Hindlimb muscle (tissue), 1 donor: ENCODE measurements at regions not wholly inside any gene's neighbourhood (a gene's known extent, or its start where the extent isn't known, plus 50 kb on each side); places are given as distances from the start of the nearest gene placed in this dataset.
A peak's percentile ranks its signal among the peaks of the same experiment; 100 is the strongest.

Source experiments
- DNase-seq: peaks from one replicate; pipeline ENCODE4 v3.0.0-alpha.2; 2013

GRCh38 chr10:3480281-3480989 lies 304.6 kb downstream of the KLF6 start:
- no peak for DNase-seq

DNA sequence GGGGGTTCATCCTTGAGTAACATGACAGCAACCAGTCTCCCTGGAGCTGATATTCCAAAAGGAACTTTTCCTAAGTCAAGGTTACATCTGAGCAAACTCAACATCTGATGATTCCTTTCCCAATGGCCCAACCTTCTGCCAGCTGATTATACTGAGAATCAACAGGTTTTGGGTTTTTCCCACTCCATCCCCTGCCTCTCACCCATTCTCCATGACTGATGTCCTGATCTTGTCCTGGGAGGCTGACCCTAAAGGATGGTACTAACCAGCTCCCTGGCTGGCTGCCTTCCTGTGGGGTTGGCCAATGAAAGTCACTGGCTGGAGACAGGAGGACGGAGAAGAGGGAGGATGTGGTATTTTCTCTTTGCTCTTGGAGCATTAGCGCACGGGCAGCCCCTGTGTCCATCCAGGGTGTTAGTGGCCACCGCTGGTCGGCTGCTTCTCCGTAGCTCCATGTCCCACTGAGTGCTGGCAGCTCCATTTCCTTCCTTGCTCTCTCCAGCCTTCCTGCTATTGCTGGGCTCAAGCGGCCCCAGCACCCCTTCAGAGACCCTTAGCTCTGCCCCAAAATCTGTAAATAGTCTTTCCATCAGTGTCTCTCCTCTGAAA lies 306.2 kb upstream of the PITRM1 start:
- no peak for DNase-seq

DNA sequence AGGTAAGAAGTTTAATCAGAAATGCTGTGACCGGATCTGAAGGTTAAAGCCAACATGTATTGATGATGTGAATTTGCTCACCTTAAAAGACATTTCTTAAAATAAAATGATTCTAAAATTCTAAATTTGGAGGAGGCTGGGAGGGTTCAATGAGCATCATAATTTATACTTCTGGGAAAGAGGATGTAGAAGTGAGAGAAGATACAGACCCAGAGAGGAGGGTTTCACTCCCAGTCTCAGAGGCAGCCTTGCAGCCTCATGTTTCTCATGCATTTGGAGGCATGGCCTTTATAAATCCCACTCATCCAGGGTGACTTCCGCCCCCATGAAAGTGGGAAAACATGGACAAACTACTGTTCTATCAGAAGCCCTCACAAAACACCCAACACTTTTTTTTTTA lies 305.6 kb upstream of the PITRM1 start:
- DNase-seq = no peak

- no peak for DNase-seq
These were observed 305.1 kb upstream of the PITRM1 start for GRCh38 chr10:3477683-3478082.

GRCh38 chr10:3476640-3477448 lies 304.3 kb upstream of the PITRM1 start:
- DNase-seq = no peak

GRCh38 chr10:3476186-3476585 lies 303.6 kb upstream of the PITRM1 start:
- no peak for DNase-seq

- no peak for DNase-seq
These were observed 302.8 kb upstream of the PITRM1 start for GRCh38 chr10:3475367-3475766.

- no peak for DNase-seq
These were observed 301.7 kb upstream of the PITRM1 start for GRCh38 chr10:3474266-3474665.

GRCh38 chr10:3473271-3473670 lies 300.7 kb upstream of the PITRM1 start:
- DNase-seq = no peak

DNA sequence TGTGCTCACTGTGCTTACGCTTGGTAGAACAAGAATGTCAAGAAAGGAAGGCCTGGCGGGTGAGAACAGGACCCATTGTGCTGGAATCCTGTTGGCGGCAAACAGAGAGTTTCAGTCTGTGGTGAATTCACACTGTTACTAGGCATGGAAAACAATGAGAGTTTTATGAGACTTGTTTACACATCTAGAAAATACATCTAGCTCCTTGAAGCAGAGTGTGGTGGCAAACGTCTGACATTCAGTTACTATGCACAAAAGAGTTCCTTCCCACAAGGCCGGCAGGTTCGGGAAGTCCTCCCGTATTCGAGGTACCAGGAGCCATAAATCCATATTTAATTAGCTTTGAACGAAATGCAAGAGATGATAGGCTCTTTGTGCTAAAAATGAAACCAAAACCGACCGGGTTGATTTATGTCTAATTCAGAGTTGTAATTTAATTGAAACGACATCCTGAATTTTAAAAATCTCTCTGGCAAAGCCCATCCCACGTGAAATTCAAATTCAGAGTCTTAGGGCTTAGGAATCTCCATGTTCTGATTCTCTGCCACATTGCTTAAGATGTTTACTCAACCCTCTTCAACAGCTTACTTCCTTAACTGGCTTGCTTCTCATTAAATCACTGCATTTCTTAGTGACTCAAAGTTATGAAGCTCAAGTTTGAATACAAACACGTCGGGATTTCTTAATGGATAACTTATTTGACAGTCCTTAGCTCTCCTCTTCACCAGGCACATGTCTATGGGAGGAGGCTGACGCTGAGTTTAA lies 299.9 kb upstream of the PITRM1 start:
- DNase-seq = no peak

DNA sequence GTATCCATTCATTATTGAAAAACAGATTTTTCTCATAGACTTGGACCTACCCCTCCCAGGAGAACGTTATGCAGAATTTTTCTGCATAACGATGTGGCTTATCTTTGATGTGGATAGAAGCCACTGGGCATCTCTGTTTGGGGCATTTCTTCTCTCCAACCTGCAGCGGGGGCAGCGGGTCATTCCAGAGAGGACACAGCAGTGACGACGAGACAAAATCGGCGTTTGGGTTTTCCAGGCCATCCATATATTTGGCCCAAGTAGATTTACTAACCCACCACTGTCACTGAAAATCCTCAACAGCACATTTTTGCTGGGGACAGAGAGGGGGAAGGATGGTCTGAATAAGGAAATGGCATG lies 299.3 kb upstream of the PITRM1 start:
- no peak for DNase-seq

DNA sequence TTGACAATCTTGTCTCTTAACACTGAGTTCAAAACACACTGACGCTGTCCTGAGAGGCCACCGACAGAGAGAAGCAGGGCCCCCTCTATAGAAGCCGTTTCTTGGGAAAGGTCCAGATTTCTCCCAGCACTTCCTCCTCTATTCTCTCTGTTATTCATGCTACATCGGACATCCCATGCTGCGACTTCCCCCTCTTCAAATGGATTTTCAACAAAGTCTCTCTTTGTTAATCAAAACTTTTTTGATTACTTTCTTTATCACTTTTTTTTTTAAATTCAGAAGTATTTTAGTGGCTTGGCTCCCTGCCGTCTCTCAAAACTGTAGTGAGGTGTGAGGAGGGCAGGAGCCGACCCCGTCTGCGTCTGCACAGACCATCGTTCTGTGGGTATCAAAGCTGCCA lies 298.9 kb upstream of the PITRM1 start:
- DNase-seq = no peak

GRCh38 chr10:3470191-3470590 lies 297.6 kb upstream of the PITRM1 start:
- DNase-seq = no peak

DNA sequence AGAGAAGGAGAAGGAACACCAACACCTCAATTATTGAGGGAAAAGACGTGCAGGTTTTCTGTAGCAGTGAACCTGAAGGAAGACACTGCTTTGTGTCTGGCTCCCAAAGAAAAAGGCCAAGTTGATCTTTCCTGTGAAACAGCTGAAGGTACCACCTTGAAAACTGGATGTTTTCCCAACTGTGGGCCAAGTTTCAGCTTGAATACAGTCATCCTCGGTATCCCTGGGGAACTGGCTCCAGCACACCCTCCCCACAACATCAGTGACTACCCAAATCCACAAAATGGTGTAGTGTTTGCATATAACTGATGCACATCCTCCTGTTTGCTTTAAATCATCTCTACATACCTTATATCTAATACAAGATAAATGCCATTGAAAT lies 297.0 kb upstream of the PITRM1 start:
- DNase-seq = no peak

DNA sequence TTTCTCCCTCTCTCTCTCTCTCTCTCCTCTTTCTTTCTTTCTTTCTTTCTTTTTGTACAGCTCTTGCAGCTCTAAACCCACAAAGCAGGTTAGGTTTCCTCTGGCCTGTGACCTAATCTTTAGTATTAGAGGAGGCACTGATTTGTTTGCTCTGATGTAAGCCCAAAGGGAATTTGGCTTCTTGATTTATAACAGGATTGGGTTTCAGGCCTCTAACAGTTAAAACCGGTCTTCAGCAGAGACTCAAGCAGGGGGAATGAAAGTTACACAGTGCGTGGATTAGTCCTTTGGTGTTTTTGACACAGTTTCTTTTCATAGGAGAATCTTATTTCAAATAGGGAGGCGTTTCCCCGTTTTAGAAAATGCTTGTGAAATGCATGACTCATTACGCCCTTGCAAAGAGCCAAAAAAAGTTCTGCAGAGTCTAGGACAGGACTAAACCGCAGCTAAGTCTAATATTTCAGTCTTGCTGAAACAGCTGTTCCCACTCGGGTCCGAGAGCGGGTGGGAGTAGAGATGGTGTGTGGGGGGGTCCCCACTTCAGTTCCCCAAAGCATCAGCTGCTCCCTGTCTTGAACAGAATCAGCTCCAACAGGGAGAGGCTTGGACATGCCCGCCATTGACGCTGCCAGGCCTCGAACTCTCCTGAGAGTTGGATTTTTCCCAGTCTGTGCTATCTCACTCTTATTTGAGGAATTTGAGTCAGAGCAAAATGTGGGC lies 296.5 kb upstream of the PITRM1 start:
- DNase-seq = peak; percentile 83

GRCh38 chr10:3467052-3467951 lies 294.7 kb upstream of the PITRM1 start:
- peak; percentile 67 for DNase-seq

DNA sequence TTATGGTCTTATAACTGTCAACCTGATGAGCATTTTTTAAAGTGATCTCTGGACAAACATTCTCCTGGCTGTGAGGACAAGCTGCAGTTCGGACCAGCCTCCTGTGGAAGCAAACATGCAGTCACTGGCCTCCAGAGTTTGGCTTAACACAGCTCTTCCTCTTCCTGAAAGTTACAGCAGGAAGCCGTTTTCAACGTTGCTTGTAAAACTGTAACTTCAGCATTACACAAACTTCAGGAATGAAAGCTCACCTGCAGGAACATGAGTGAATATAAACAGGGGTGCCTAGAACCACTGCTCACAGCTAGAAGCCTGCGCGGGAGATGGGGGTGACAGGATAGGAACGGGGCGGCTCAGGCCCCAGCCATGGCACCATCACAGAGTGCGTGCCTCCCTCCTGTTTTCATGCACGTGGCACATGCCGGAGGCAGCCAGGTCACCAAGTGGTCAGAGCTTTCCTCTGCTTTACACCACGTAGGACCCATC lies 292.9 kb upstream of the PITRM1 start:
- DNase-seq = no peak

GRCh38 chr10:3464760-3465405 lies 292.3 kb upstream of the PITRM1 start:
- no peak for DNase-seq

DNA sequence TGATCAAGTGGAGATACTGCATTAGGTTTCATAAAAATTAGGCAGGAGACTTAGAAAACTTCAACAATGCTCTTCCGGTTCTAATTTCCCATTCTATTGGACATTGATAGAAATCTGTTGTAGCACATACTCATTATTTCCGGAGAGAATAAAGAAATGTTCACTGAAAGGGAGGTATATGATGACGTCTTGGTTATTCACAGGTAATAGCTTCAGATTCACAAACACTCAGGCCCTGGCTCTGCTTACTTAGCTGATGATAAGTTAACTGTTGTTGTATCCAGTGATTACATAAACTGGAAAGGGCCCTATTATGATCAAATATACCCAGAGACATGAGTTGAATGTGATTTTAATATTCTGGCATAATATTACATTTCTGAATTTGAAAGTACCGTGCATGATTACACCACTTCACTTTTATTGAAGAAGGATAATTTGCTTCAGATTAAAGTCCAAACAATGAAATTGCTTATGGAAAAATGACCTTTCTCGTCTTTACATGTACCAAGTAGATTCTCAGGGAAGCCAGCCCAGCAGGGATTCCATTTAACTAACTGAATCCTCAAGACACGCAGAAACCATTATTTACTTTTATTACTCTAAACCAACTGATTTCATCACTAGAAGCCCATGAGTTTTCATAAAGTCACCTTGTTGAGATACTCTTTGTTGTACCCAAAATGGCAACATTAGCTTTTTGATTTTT lies 288.0 kb upstream of the PITRM1 start:
- no peak for DNase-seq
